ENCODE measurements at regions not wholly inside any gene's neighbourhood (a gene's known extent, or its start where the extent isn't known, plus 50 kb on each side); places are given as distances from the start of the nearest gene placed in this dataset.
"Not testable (repeated sequence)": the region's sequence is repeated elsewhere in the genome, so short reads cannot be mapped to it uniquely, and the experiment has no call there.

- TF ChIP-seq CTCF (IDR thresholded peaks at IDR 0.05; ENCODE audit: low read depth, low read length, missing control alignments): no peak
- no peak for DNase-seq (ENCODE audit: extremely low read depth, low read depth)
- H3K4me3 ChIP-seq (replicated peaks; ENCODE audit: low read depth, low read length): no peak overlapping the region
These were observed 333.0 kb downstream of the RFPL4B start for GRCh38 chr6:112680091-112680490.

GRCh38 chr6:112682071-112682470 lies 334.9 kb downstream of the RFPL4B start:
- H3K4me3 ChIP-seq (replicated peaks; ENCODE audit: low read depth, low read length): no peak overlapping the region
- no peak for DNase-seq (ENCODE audit: extremely low read depth, low read depth)

GRCh38 chr6:112683106-112683505 lies 336.0 kb downstream of the RFPL4B start:
- DNase-seq (ENCODE audit: extremely low read depth, low read depth): no peak
- H3K4me3 ChIP-seq (replicated peaks; ENCODE audit: low read depth, low read length): no peak overlapping the region
- no peak for TF ChIP-seq CTCF (IDR thresholded peaks at IDR 0.05; ENCODE audit: low read depth, low read length, missing control alignments)

More at GRCh38 chr6:112682071-112682470, 334.9 kb downstream of the RFPL4B start:
- no peak for TF ChIP-seq CTCF (IDR thresholded peaks at IDR 0.05; ENCODE audit: low read depth, low read length, missing control alignments)

- H3K4me3 ChIP-seq (replicated peaks; ENCODE audit: low read depth, low read length): no peak overlapping the region
- no peak for DNase-seq (ENCODE audit: extremely low read depth, low read depth)
- no peak for TF ChIP-seq CTCF (IDR thresholded peaks at IDR 0.05; ENCODE audit: low read depth, low read length, missing control alignments)
These were observed 336.8 kb downstream of the RFPL4B start for GRCh38 chr6:112683926-112684325.

GRCh38 chr6:112685521-112686220 lies 338.5 kb downstream of the RFPL4B start:
- DNase-seq (ENCODE audit: extremely low read depth, low read depth); H3K4me3 ChIP-seq (replicated peaks; ENCODE audit: low read depth, low read length): not testable (repeated sequence)

- not testable (repeated sequence) for H3K4me3 ChIP-seq (replicated peaks; ENCODE audit: low read depth, low read length); DNase-seq (ENCODE audit: extremely low read depth, low read depth)
These were observed 341.5 kb downstream of the RFPL4B start for GRCh38 chr6:112688487-112689165.

GRCh38 chr6:112689183-112689858 lies 342.2 kb downstream of the RFPL4B start:
- not testable (repeated sequence) for DNase-seq (ENCODE audit: extremely low read depth, low read depth); H3K4me3 ChIP-seq (replicated peaks; ENCODE audit: low read depth, low read length)

GRCh38 chr6:112690497-112691202 lies 343.5 kb downstream of the RFPL4B start:
- TF ChIP-seq CTCF (IDR thresholded peaks at IDR 0.05; ENCODE audit: low read depth, low read length, missing control alignments): no peak
- no peak overlapping the region for H3K4me3 ChIP-seq (replicated peaks; ENCODE audit: low read depth, low read length)
- DNase-seq (ENCODE audit: extremely low read depth, low read depth): no peak
